GM18502 (cell line): ENCODE measurements at regions not wholly inside any gene's neighbourhood (a gene's known extent, or its start where the extent isn't known, plus 50 kb on each side); places are given as distances from the start of the nearest gene placed in this dataset.

Experiments
- ATAC-seq: cut with Tn5 transposase; IDR thresholded peaks from one replicate; pipeline ENCODE4 v1.9.1; 2021; ENCODE audit warnings: mild to moderate bottlenecking; ENCODE audit not compliant: unreplicated experiment, poor library complexity

DNA sequence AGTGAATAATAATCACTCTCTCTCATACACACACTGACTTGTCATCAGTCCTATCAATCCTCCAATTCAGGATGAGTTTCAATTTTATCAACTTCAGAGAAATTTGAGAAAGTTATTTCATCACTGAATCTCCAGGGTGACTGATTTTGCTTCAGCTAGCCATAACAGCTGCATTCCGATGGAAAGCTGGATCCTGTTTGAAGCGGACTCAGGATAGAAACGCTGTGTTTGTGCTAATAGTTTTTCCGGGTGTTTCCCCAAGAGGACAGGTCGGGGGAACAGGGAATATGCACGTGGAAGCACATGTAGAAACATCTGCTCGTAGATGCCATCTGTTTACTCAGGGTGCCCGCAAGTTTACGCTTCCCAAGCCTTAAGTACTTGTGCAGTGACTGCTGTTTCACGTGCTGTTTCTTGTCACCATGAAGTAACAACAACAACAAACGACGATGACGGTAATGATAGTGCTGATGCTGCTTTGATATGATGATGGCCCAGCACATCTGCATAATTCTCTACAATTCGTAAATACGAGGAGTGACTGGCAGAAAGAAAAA is 263.7 kb upstream of the DAPK1 start:
- ATAC-seq: no peak

DNA sequence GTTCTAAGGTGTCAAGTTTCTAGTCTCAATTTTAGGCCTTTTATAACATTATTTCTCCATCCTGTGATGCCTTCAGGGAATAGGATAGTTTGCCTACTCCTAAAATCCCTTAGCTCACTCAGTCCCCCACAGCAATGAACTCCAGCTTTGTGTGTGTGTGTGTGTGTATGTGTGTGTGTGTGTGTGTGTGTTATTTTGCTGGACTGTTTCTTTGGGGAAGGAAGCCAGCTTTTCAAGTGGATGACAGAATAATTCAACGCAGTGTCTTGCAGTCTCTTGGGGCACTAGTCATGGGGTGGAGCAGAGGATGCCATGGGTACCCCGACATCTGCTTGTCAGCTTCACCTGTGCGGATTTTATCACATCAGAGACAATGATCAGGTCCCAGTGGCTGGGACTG is 262.8 kb upstream of the DAPK1 start:
- ATAC-seq: no peak

DNA sequence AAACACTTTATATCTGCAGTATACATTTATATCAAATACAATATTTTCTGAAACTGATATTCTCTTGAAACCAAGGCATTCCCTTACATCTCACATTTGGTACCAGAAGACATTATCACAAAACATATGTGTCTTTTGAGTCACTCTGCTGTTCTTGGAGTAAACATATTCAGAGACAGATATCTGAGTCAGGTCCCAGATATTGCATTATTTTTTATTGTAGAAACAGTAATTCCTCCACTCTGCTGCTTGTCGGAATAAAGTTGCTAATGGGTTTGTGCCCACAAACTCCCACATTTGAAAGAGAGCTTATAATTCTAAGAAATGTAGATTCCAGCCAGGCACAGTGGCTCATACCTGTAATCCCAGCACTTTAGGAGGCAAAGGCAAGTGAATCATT is 261.1 kb upstream of the DAPK1 start:
- no peak for ATAC-seq

DNA sequence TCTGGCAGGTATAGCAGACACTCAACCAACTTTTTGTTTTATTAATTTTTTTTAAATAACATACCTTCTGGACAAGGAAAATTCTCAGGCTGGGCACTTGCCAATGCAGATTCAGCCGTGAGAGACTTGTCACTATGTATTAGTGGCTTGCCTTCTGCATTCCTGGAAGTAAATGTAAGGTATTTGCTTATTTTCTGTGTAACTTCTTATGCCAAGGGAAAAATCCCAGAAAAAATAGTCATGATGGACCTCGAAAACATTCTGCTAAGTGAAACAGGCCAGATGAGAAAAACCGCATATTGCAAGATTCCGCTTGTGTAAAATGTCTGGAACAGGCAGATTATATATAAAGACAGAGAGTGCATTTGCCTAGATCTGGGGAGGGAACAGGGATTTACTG is 260.3 kb upstream of the DAPK1 start:
- ATAC-seq: no peak

DNA sequence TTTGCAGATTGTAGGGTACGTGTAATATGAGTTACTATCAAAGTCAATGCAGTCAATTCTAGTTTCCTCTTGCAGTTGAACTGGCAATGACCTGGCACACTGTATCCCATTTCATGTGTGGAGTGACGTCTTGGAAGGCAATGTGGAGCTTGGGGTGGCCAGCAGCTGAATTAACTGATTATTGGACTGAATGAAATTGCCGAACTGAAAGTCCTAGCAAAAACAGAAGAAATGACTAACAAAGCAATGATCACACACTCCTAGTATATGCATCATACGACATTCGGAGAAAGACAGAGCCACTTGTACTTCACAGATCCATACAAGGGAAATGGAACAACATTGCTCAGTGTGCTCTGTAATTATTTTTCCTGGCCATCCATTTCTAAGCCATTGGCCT is 259.1 kb upstream of the DAPK1 start:
- ATAC-seq: no peak

DNA sequence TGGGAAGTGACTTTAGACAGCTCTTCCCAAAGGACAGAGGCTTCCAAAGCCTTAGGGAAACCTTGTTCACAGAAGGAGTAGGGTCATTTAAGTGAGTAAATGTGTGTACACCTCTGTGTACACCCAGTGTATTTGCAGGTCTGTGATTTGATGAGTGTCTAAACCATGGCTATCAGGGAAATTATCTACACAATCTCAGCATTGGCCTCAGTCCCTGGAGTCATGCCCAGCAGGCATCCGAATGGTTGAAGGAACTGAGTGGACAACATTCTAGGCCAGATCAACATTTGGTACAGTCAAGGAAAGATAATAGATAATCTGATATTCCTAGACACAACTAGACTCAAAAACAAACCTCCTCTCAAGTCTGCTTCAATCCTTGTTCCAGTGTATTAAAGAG is 258.4 kb upstream of the DAPK1 start:
- no peak for ATAC-seq

DNA sequence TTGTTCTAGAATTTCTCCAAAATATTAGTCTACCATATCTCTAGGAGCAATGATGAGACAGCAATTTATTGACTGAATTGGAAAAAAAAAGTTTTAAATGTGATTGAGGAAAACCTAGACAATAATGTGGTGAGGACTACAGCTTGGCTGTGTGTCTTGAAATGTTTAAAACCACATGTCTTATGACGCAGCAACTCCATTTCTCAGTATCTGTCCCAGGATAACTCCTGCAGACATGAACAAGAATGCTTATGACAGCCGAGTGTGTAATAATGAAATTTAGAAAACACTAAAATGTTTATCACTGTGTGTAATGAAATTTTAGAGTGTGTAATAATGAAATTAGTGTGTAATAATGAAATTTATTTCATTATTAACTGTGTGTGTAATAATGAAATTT is 254.1 kb upstream of the DAPK1 start:
- no peak for ATAC-seq

DNA sequence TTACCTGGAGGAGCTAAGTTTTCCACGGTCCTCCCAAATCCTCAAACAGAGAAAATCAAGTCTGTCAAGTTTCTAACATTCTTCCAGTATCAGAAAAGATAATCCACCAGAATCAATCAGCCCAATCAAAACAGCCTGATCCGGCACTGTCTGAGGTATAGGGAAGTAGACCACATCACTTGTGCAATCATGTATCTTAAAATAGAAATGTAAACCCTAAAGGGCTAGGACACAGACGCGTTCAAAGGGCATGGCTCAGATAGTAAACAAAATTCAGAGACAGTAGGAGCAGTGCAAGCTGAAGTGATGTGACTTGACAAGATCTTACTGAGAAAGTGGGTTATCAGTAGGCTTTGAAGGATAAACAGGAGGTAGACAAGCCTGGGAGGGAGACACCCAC is 252.4 kb upstream of the DAPK1 start:
- no peak for ATAC-seq

DNA sequence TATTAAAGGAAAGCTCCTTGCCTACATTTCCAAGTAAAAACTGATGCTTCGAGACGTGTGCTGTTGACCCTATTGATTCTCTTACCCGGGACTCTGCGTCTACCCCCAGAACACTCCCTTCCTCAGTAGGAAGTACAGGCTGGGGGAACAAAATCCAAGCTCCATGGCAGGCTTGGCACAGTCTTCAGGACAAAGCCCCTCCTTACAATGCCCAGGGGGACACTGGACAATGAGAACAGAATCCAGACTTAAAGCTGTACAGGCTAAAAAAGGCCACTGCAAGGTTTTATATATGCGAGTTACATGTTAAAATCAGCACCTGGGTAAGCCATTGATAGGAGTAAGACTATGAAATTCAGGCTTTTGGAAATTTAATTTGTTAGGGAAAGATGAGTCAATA is 250.6 kb upstream of the DAPK1 start:
- ATAC-seq: no peak

DNA sequence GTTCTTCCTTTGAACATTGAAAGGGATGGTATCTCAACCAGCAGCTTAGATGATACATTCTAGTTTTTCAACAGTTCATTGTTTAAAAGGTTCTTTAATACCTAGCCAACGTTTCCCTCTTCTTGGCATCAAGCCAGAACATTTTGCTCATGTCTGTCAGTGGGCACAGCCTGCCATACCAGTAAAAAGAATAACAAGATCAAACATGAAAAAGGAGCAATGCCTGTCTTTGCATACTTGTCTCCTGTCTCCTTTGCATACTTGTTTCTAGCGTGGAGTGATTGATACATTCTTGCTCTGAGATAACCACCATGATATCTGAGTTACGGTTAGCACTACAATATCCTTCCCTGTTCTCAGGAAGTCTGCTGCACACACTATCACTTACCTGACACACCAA is 248.6 kb upstream of the DAPK1 start:
- ATAC-seq: no peak

DNA sequence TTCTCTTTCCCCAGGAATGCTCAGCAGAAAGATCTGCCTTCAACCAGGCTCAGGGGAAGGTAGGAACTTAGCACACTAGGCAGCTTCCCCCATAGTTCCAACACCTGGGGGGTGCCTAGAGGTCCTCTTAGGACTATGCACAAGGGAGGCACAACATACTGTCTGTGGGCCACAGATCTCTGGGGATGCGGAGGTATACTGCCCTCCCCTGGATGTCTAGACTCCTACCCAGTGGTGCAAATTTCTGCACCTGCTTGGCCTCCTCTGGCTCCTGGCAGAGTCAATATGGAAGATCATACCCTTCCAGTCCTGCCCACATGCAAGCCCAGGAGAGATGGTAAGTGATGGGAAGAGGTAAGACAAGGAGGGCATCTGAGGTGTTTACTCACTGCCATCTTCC is 247.5 kb upstream of the DAPK1 start:
- ATAC-seq: no peak

DNA sequence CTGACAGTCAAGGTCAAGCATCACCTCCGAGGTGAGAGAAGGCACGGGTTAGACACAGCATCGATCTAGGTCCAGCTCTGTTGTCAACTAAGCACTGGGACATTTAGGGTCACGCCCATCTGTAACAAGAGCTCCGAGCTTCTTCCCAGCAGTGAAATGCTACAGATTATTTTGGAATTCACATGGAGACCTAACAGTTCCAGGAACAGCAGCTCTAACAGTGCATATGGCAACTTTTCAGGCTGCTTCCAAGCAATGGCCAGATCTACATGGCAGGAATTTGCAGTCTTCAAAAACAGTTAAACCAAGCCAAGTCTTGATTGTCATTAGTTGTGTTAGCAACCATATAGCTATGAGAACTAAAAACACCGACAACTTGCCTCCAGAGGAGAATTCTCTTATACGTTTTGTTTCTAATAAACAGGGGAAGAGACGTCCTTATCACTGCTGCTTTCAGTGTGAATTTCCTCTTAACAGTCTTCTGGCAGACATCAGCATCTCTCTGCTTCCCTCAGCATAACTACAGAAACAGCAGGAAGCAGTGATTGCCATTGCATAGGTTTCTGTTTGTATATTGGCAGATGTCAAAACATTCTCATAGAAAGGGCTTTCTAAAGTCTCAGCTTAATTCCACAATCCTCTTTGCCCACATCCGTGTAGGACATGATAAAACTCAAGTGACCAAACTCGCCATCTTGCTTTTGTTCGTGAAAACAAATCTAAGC is 242.1 kb upstream of the DAPK1 start:
- ATAC-seq: no peak

DNA sequence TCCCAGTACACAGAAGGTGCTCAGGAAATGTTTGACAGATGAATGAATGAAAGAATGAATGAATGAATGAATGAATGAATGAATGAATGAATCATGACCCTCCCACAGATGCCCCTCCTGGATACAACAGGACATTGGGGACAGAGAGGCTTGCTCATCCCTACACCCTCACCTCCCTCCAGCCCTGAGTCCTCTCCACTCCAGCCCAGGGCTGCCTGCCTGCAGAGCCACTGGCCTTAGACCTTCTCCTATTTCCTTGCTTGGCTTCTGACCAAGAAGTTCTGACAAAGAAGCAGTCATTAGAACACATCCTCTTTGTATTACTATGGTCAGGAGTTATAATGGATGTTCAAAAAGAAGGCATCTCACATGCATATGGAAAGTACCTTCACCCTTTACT is 240.7 kb upstream of the DAPK1 start:
- no peak for ATAC-seq

DNA sequence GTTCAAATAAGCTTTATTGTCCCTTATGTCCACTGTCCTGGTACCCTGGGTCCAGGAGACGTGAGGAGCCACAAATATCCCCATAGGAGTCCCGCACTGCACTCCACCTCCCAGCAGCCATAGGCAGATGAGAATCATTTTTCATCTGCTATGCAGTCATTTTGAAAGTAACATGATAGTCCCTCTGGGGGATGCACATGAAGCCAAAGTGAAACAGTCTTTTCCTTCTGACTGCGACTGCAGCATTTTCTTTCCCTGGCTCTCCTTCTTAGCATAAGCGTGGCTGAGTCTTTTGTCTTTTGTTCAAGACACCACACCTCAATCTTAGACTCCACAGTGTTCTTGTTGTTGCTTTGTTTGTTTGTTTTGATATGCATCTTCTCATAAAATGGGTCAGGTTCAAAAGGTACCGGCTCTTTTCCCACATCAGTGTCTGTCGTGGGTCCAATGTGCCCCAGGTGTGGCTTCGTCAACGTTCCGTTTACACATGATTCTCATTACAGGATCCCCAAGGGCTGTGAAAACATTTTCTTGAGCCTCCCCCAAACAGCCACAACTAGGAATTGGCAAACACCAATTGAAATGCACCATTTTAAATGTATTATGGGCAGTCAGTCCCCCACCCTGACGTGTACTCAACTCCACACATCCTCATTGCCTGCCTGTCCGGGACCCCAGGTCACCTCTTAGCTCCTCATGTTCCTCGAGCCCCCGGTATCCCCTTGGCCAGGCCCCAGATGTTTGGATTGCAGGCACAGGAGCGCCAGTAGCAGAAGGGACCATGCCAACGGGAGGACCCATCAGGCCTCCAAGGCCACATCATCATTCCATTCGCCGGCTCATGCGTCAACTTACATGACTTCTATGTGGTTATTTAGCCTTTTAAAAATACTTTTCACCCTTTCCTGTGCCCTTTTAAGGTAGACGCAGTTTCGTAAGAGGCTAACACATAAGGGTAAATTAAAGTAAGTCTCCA is 237.8 kb upstream of the DAPK1 start:
- peak; percentile 74 for ATAC-seq

DNA sequence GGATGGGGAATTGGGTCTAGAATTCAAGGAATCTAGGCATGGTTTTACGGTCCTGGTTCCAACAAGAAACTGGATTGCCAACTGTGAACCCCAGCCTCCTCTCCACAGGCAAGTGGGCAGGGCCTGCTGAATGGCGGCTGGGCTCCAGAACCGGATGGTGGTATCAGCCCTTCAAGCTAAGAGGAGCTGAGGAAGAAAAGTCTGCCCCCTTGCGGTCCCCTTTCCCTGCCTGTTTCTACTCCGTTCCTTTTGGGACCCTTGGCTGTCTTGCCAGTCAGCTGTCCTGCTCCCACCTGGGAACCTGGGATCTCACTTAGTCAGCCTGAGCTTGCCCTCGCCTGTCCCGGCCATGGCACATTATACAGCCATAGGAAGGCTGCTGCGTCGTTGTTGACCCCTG is 234.4 kb upstream of the DAPK1 start:
- ATAC-seq: no peak

DNA sequence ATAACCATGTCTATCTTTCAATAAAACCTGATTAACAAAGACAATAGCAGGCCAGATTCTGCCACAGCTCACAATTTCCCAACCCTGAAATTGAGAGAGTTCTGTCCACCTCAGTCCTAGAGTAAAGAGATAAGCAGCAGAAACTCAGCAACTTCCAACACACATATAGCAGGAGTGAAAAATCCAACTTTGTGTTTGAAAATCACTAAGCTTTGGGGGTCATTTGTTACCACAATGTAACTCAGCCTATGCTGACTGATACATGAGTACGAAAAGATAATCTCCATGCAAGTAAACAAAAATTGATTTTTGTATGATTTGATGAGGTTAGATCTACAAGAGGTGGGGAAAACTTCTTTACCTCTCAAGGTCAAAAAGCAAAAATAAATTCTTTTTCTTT is 231.0 kb upstream of the DAPK1 start:
- ATAC-seq: no peak

DNA sequence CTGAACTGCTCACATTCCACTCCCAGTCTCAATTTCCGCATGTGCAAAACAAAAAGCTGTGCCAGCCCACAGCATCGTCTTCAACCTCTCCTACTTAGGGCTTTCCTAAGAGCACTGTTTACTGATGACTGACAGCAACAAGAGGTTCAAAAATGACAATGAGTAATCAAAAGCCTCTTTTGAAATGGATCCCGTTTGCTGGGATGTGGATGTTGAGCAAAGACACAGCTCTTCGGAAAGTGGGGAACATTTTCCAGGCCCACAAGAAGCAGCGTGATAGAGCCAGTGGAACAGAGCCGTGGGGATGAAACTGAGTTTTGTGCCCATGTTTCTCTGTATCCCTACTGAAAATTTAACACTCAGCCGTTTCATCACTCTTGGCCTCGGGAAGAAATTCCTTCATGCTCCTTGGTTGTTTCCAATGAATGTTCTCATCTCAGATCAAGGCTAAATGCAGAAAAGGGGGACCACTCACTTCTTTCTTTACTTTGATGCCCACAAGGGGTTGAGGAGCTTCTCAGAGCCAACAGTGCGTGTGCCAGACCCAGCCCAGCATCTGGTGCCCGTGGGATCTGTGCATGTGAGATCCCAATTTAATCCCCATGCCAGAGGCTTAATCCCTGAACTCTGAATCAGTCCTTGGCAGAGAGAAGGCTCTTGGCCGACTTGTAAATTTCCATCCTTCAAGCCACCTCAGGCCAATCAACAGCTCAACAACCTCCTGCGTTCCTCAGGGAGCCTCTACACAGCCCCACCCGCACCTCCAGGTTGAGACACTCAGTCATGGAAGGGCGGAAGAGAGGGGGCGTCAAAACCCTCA is 230.2 kb upstream of the DAPK1 start:
- no peak for ATAC-seq

DNA sequence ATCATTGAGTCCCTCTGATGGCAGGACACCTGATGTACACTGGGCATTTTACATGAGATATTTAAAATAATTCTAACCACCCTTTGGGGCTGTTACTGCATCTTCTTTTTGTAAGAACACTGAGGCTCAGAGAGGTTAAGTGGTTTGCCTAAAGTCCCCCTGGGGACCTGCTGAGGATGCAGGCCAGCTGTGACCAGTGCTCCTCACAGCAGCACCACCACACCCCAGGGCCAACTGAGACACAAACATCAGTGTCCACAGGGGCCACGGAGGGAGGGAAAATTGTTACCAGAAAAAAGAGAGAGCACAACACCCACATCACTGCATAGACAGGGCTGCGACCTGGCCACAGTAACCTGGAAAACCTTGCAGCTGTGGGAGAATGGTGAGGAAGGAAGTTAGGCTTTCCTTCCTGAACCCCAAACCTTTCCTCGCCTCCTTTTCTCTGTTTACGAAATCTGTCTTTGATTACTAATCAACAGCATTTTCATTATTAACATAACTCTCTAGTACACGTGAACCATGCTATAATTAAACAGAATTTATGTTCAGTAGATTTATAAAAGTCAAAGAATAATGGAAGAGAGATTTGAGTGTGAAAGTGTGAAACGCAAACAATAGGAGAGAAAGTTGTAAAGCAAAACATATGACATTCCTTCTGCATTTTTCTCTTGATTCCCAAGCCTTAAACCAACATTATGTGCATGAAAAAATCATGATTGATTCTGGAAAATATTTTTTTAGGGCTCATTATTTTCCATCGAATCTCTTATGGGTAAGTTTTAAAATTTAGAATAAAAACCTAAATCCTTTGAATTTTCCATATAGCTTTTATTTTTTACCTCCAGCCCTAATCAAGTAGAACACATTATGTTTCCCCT is 228.1 kb upstream of the DAPK1 start:
- no peak for ATAC-seq

DNA sequence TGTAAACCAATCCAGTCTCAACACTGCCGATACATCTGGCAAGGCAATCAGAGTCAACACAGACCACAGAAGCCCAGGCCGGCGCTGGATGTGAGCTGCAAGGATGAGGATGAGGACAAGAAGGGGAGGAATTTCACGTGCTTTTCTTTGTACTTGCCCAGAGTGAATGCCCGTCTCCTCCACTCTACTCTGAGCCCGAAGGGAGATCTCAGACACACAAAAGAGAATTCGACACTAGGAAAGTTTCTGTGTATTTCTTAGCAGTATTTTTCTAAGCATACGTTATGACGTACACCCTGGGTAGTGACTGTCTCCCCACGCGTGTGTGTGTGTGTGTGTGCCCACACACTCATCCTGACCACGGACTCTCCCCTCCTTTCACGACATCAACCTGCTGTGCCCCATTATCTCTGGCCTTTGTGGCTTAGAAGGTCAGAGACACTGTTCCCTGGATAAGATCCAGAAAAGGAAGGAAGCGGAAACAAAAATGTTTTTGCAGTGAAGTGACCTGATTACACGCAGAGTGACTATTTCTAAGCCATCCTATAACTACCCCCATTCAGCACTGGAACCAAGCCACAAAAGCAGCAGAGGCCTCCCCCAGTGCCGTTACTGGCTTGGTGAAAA is 227.3 kb upstream of the DAPK1 start:
- no peak for ATAC-seq
